WI38 (cell line): ENCODE measurements at regions not wholly inside any gene's neighbourhood (a gene's known extent, or its start where the extent isn't known, plus 50 kb on each side); places are given as distances from the start of the nearest gene placed in this dataset.
A peak's percentile ranks its signal among the peaks of the same experiment; 100 is the strongest.
"Not testable (repeated sequence)": the region's sequence is repeated elsewhere in the genome, so short reads cannot be mapped to it uniquely, and the experiment has no call there.

Source experiments
- H3K4me3 ChIP-seq: 2 replicates; pipeline ENCODE4 v1.5.1; 2011; ENCODE audit warnings: low read depth, mild to moderate bottlenecking, control low read depth, low read length
- TF ChIP-seq, protein P1 (sequence below): IDR thresholded peaks from 2 replicates; pipeline ENCODE4 v1.5.1; 2012; ENCODE audit warnings: low read depth, mild to moderate bottlenecking, control low read depth, low read length

DNA sequence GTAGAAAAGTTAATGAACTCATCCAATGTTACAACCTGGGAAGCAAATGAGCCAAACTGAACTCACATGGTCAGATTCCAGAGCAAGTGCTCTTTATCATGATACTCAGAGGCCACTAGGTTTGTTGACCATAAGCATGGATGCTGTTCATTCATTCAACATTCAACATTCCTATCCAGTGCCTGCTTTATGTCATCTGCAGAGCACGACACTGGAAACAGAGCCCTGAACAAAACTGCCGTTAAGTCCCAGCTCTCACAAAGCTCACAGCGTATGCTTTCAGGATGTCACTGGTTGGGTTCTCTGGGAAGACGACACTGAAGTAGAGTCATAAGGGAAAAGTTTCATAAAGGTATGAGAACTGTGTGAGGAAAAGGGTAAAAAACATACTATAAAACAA lies 105.8 kb upstream of the TRIM77 start:
- H3K4me3 ChIP-seq, result no peak overlapping the region
- TF ChIP-seq, protein P1, sequence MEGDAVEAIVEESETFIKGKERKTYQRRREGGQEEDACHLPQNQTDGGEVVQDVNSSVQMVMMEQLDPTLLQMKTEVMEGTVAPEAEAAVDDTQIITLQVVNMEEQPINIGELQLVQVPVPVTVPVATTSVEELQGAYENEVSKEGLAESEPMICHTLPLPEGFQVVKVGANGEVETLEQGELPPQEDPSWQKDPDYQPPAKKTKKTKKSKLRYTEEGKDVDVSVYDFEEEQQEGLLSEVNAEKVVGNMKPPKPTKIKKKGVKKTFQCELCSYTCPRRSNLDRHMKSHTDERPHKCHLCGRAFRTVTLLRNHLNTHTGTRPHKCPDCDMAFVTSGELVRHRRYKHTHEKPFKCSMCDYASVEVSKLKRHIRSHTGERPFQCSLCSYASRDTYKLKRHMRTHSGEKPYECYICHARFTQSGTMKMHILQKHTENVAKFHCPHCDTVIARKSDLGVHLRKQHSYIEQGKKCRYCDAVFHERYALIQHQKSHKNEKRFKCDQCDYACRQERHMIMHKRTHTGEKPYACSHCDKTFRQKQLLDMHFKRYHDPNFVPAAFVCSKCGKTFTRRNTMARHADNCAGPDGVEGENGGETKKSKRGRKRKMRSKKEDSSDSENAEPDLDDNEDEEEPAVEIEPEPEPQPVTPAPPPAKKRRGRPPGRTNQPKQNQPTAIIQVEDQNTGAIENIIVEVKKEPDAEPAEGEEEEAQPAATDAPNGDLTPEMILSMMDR, result no peak

DNA sequence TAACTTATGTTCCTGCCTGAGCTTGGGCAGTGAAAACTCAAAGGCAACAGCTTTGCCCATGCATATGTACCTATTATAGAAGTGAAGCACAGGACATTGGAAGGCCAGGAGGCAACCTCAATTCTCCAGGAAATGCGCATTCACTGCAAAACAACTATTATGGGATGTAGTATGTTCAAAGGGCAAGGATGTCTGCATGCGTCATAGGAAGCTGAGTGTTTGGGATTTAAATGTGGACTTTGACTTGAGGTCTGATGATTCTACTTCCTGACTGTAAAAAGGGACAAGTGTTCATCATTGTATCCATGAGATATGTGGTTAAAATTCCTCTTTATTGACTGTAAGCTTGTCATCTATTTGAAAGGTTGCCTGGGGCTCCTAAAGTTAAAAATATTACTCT lies 103.3 kb upstream of the TRIM77 start:
- not testable (repeated sequence) for H3K4me3 ChIP-seq

DNA sequence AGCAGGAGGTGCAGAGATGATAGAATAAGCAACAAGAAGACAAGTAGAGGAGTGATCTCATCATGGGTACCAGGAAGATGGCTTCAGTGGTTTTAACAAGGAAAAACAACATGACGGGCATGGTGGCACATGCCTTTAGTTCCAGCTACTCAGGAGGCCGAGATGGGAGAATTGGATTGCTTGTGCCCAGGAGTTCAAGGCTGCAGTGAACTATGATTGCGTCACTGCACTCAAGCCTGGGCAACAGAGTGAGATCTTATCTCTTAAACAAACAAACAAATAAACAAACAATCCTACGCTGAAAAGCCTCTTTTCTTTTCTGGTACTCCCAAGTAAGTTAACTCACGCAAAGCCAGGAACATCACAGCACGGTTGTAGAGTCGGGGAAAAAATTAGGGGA lies 102.6 kb upstream of the TRIM77 start:
- not testable (repeated sequence) for H3K4me3 ChIP-seq

DNA sequence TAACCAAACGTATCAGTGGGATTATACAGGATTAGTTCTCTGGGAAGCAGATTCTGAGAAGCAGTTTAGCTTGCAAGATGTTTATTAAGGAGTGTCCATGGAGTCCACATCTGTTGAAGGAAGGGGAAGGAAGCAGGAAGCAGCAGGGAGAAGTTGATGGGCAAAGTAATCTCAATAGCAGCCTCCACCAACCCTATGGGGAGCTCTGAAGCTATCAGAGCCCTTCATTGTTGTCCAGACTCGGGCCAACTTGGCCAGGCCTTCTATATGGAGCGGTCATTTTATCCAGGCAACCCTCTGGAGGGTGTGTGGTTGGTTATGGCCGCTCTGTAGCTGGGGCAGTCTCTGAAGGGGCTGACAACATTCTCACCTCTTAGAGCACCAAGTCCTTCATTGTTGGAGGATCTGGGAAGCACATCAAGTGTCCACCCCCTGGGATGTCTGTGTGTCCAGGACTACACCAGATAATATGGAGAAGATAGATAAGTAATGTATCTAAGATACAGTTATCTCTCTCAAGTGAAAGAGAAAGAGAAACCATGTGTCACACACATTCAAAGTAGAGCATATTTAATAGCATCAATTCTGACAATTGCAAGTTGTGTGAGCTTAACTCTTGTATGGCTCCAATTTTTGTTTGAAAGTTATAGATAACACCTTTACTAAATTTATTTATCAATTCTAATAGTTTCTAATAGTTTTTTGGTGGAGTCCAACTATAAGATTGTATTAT lies 101.7 kb upstream of the TRIM77 start:
- TF ChIP-seq, protein P1, result no peak
- no peak overlapping the region for H3K4me3 ChIP-seq

DNA sequence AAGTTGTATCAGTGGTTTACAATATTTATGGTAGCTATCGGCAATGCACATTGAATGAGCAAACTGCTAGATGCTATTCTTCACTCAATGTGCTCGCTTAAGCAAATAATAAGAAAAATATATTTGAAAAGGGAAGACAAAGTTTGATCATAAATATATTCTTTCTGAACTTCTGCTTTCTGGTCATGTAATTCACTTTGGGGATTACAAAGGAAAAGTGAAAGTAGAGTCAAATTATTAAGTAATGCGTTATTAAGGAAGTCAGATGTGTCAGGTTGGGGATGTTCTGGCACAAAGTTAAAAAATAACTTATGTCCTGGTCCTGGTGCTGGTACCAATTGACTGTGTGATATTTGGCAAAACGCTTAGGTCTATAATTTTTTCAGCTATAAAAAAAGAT lies 98.0 kb upstream of the TRIM77 start:
- no peak overlapping the region for H3K4me3 ChIP-seq
- TF ChIP-seq, protein P1, result no peak

DNA sequence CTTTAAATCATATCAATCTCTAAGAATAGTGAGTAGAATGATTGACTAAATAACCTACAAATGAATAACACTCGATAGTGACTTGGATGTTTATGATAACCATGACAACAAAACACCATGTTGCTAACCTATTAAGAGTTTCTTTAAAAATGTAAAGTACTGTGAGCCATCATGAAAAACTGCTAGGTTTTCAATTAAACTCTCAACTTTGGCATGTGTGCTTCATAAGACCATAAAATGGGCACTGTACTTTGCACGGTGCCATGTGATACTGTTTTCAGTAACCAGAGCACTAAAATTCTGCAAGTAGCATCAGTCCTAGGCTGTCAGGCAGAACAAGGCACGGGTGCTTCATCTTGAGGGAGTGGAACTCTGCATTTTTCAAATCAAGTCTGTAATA lies 96.2 kb upstream of the TRIM77 start:
- TF ChIP-seq, protein P1, result no peak
- no peak overlapping the region for H3K4me3 ChIP-seq

DNA sequence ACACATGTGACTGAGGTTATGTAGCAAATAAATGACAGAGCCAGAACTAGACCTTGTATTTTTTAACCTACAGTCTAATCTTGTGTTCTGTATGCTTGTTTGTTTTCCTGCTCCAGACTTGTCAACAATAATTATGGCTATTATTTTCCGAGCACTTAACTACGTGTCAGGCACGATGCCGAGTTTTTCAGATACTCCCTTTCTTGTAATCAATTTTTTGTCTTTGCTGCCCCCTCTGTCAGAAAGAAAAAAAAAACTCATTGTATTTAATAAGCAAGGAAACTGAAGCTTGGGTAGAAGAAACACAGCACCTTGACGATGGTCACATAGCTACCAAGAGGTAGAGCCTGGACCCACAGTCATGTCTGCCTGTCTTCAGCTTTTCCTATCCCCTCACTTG lies 95.7 kb upstream of the TRIM77 start:
- not testable (repeated sequence) for H3K4me3 ChIP-seq

DNA sequence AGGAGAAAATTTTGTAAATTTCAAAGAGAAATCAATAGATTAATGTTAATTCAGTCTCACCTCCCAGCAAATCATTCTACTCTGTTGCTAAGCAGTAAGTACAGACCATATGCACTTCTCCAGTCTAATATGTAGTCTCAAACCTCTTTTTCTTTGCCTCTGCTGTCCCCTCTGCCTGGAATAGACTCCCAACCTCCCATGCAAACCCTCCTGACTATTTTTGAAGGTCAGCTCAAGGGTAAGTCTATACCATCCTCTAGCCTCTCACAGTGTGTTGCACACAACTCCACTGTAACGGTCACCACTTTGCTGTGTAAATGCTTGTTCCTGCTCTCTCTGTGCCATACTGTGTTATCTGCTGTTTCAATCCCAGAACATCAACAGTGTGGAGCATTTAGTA lies 94.5 kb upstream of the TRIM77 start:
- H3K4me3 ChIP-seq, result not testable (repeated sequence)

More for the DNA sequence above, 95.7 kb upstream of the TRIM77 start:
- TF ChIP-seq, protein P1, result peak; percentile 14; the same call in 1 of the 2 replicates

DNA sequence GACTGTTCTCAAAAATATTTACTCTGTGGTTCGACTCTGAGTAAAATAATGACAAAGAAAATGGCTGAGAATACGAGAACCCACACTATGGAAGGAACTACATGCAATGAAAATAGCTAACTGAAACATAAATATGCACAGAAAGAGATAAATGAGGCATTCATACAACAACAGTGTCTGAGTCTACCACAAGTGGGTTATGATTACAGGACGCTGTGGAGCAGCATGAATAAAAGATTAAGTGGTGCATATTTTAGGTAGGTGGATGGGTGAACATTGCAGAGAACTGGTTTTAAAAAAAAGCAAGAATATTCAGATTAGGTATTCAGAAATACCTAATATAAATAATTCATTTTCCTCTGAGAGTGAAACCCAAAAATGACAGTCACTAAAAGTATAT lies 93.9 kb upstream of the TRIM77 start:
- not testable (repeated sequence) for H3K4me3 ChIP-seq

DNA sequence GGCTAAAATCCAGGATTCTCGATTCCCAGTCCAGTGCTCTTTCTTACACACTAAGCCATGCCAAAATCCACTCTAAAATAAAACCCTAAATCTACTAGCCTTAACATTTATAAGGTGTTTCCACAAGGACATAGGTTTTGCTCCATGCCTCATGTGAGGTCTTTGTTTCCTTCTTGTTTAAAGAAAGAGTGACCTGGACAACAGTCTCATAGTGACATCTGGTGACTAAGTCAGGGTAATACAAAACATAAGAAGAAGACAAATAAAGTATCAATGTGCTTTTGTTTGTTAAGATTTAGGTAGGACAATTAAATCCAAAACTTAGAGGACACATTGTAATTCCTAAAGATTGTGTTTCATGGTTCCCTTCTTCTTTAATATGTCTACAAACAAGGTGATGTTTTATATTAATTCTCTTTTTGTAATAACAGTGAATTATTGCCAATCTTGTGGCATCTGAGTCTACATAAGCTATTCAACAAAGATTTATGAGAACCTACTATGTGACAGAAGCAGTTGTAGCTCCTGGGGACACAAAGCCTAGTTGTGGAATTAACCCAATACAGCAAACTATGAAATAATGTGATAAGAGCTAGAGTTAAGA lies 93.0 kb upstream of the TRIM77 start:
- H3K4me3 ChIP-seq, result not testable (repeated sequence)

DNA sequence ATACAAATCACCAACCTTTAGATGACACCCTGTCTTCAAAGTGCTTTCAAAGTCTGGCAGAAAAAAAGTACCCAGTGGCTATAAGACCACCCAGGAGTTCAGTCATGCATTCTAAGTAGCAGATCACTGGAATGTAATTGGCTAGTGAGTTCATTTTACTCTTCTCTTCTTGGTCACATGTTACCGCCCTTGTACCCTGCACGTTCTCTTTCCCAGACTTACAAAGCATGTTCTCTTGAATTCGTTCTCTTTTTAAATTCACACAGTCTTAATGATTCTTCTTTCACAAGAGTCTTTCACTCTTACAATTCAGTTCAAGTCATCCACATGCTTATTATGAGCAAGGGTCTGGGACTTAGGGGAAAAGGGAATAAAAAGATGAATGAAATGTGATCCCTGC lies 89.4 kb upstream of the TRIM77 start:
- not testable (repeated sequence) for H3K4me3 ChIP-seq
